ENCODE measurements at regions not wholly inside any gene's neighbourhood (a gene's known extent, or its start where the extent isn't known, plus 50 kb on each side); places are given as distances from the start of the nearest gene placed in this dataset.

DNA sequence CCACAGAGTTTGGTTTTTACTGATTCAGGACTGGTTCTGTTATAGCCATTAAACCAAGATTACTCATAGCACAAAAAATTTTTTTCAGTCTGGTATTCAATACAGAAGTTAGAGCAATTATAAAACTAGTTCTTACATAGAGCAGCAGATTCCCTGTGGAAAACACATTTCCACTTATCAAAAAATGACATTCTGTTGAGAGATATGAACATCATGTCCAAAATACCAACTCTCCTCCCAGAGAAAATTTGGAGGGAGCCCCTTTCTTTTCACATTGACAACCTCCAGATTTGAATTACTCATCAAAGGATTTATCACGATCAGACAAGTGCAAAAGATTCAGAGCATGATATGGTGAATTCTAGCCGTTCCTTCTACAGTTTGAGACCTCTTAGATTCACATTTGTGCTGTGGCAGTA, 126.8 kb upstream of the SERPINE2 start:
- H3K27me3 Mint-ChIP-seq (ENCODE audit: low read depth), result peaks cover 5% of the 10 kb centered on the region; the same call in 1 of the 2 replicates
- no peaks in the 10 kb centered on the region for H3K9me3 ChIP-seq (ENCODE audit: control insufficient read depth, low read depth, low read length)
- no peaks in the 10 kb centered on the region for H3K4me1 Mint-ChIP-seq
- H3K4me3 Mint-ChIP-seq, result no peak overlapping the region
- no peaks in the 10 kb centered on the region for H3K79me2 ChIP-seq (ENCODE audit: insufficient read depth, low read length)
- no peaks in the 10 kb centered on the region for H3K4me1 ChIP-seq (ENCODE audit: insufficient read depth, low read length)
- no CpG with 5 or more reads among the region's 2 CpGs for WGBS (ENCODE audit: extremely low coverage, insufficient read length, low lambda C conversion rate)
- H4K91ac ChIP-seq (ENCODE audit: insufficient read length, low read depth, low read length), result no peak overlapping the region
- no peaks in the 10 kb centered on the region for H4K20me1 ChIP-seq (ENCODE audit: control insufficient read depth, insufficient read depth, insufficient read length)
- H2AFZ ChIP-seq (ENCODE audit: low read length), result no peak overlapping the region
- no peak overlapping the region for H3T11ph ChIP-seq (ENCODE audit: low read length)
- no peaks in the 10 kb centered on the region for H3K27me3 ChIP-seq (ENCODE audit: insufficient read depth, low read length)
- H3K79me1 ChIP-seq (ENCODE audit: insufficient read depth, low read depth, low read length, poor library complexity, severe bottlenecking), result no peaks in the 10 kb centered on the region
- no peaks in the 10 kb centered on the region for H3K36me3 Mint-ChIP-seq (ENCODE audit: insufficient read depth in 1 of 3, low read depth in 3 of 3)
- no peak for TF ChIP-seq CTCF (conservative IDR thresholded peaks at IDR 0.05)
- H3K27ac ChIP-seq (ENCODE audit: insufficient read length, low read depth, low read length), result no peak overlapping the region
- no peak overlapping the region for H3K18ac ChIP-seq (ENCODE audit: insufficient read length, low read depth, low read length)
- no peak overlapping the region for H3K56ac ChIP-seq (ENCODE audit: insufficient read length, low read depth, low read length)
- H3K14ac ChIP-seq (ENCODE audit: insufficient read depth, low read length), result no peak overlapping the region
- H2BK15ac ChIP-seq (ENCODE audit: low read depth, low read length), result no peak overlapping the region
- H3K23ac ChIP-seq (ENCODE audit: insufficient read length, low read depth, low read length), result no peak overlapping the region
- no peak overlapping the region for H2BK20ac ChIP-seq (ENCODE audit: low read depth, low read length, poor library complexity, severe bottlenecking)
- no peak overlapping the region for H2BK120ac ChIP-seq (ENCODE audit: low read depth, low read length, poor library complexity, severe bottlenecking)
- no peak overlapping the region for H2BK12ac ChIP-seq (ENCODE audit: insufficient read length, low read depth, low read length)
- no peak overlapping the region for H3K27ac Mint-ChIP-seq
- H3K4ac ChIP-seq (ENCODE audit: low read depth, low read length), result no peak overlapping the region
- no peak overlapping the region for H2BK5ac ChIP-seq (ENCODE audit: insufficient read length, low read length)
- no peak overlapping the region for H3K9ac ChIP-seq (ENCODE audit: extremely low read depth, insufficient read length, low read length)
- no peak overlapping the region for H2AK5ac ChIP-seq (ENCODE audit: insufficient read length, low read length)
- H4K5ac ChIP-seq (ENCODE audit: insufficient read length, low read depth, low read length), result no peak overlapping the region
- H3K9me3 Mint-ChIP-seq, result peaks cover 3% of the 10 kb centered on the region in 2 experiments; a peak in 4 of 5 replicates
- no peak overlapping the region for H4K8ac ChIP-seq (replicated peaks; ENCODE audit: insufficient read length, low read depth, low read length)
- no peak overlapping the region for H3K4me2 ChIP-seq (ENCODE audit: insufficient read depth, insufficient read length, low read length)
- no peak for DNase-seq
- no peaks in the 10 kb centered on the region for H3K23me2 ChIP-seq (ENCODE audit: insufficient read length, low read depth, low read length, poor library complexity, severe bottlenecking)

Measured in H9 (cell line).